ENCODE measurements at regions not wholly inside any gene's neighbourhood (a gene's known extent, or its start where the extent isn't known, plus 50 kb on each side); places are given as distances from the start of the nearest gene placed in this dataset.

GRCh38 chr10:10133281-10133680 is 884.4 kb upstream of the CELF2 start:
- no peaks in the 10 kb centered on the region for H3K36me3 ChIP-seq
- no peak overlapping the region for H3K27ac ChIP-seq
- no peaks in the 10 kb centered on the region for H3K9me3 ChIP-seq
- no peaks in the 10 kb centered on the region for H3K4me1 ChIP-seq
- DNase-seq (no peak), ATAC-seq (no peak)
- H3K4me3 ChIP-seq: no peak overlapping the region
- TF ChIP-seq, protein P1, sequence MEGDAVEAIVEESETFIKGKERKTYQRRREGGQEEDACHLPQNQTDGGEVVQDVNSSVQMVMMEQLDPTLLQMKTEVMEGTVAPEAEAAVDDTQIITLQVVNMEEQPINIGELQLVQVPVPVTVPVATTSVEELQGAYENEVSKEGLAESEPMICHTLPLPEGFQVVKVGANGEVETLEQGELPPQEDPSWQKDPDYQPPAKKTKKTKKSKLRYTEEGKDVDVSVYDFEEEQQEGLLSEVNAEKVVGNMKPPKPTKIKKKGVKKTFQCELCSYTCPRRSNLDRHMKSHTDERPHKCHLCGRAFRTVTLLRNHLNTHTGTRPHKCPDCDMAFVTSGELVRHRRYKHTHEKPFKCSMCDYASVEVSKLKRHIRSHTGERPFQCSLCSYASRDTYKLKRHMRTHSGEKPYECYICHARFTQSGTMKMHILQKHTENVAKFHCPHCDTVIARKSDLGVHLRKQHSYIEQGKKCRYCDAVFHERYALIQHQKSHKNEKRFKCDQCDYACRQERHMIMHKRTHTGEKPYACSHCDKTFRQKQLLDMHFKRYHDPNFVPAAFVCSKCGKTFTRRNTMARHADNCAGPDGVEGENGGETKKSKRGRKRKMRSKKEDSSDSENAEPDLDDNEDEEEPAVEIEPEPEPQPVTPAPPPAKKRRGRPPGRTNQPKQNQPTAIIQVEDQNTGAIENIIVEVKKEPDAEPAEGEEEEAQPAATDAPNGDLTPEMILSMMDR (IDR thresholded peaks at IDR 0.05): no peak
- no peaks in the 10 kb centered on the region for H3K27me3 ChIP-seq
- intact Hi-C loops (cut with DNase I): no loop called here

DNA sequence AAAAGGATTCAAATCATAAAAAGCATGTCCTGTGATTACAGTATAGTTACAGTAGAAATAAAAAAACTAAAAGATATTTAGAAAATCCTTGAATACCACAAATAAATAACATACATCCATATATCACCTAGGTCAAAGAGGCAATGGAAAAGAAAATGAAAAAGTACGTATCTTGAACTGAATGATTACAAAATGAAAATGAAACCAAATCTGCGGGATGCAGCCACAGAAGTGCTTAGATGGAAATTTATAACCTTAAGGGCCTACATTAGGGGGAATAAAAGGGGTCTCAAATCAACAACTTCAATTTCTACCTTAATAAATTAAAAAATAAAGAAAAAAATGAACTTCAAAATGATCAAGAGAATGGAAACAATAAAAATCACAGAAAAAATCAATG is 879.0 kb upstream of the CELF2 start:
- DNase-seq (no peak), ATAC-seq (no peak)
- intact Hi-C loops (cut with DNase I): no loop called here
- TF ChIP-seq, protein P1 (IDR thresholded peaks at IDR 0.05): no peak
- H3K36me3 ChIP-seq: no peaks in the 10 kb centered on the region
- no peaks in the 10 kb centered on the region for H3K4me1 ChIP-seq
- H3K9me3 ChIP-seq: no peaks in the 10 kb centered on the region
- H3K27ac ChIP-seq: no peak overlapping the region
- no peaks in the 10 kb centered on the region for H3K27me3 ChIP-seq
- no peak overlapping the region for H3K4me3 ChIP-seq

DNA sequence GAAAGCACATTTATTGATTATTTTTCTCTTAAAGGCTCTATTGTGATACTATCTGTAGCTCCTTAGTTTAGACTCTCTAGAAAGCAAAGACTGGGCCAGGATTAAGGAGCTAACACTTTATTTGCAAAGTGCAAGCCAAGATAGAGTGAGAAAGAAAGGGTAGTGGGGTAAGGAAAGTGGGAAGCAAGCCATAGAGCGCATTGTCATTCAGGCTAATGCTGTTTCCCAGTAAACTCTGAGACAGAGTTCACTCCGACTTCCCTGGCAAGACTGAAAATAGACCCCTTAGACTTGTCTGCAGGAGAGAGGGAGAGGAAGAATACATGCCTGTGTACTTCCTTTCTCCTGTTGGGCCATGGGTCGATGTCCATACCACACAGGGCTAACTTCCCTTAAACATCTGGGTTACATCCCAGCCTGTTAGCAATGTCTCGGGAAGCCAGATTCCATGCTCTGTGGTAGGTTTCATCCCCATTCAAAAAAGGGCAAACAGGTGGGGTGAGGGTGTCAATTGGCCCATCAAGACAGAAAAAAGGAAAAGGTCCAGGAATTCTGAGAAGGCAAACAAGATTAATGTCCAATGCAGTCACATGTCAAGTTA is 875.8 kb upstream of the CELF2 start:
- Histone ChIP-seq H3K36me3 (no peaks in the 10 kb centered on the region), H3K9me3 (no peaks in the 10 kb centered on the region), H3K4me1 (no peaks in the 10 kb centered on the region), H3K27me3 (no peaks in the 10 kb centered on the region), H3K27ac (no peak overlapping the region), H3K4me3 (no peak overlapping the region)
- DNase-seq (no peak), ATAC-seq (no peak)
- TF ChIP-seq, protein P1 (IDR thresholded peaks at IDR 0.05): no peak
- intact Hi-C loops (cut with DNase I): no loop called here

GRCh38 chr10:10146604-10147003 is 871.1 kb upstream of the CELF2 start:
- TF ChIP-seq, protein P1 (IDR thresholded peaks at IDR 0.05): no peak
- Histone ChIP-seq H3K36me3 (no peaks in the 10 kb centered on the region), H3K9me3 (no peaks in the 10 kb centered on the region), H3K27me3 (no peaks in the 10 kb centered on the region), H3K27ac (no peak overlapping the region), H3K4me1 (no peaks in the 10 kb centered on the region), H3K4me3 (no peak overlapping the region)
- intact Hi-C loops (cut with DNase I): no loop called here
- no peak for ATAC-seq
- no peak for DNase-seq

GRCh38 chr10:10149899-10150298 is 867.8 kb upstream of the CELF2 start:
- ATAC-seq: no peak
- Histone ChIP-seq H3K4me1 (no peaks in the 10 kb centered on the region), H3K4me3 (no peak overlapping the region), H3K27me3 (no peaks in the 10 kb centered on the region), H3K36me3 (no peaks in the 10 kb centered on the region), H3K9me3 (no peaks in the 10 kb centered on the region), H3K27ac (no peak overlapping the region)
- DNase-seq: no peak
- intact Hi-C loops (cut with DNase I): no loop called here
- TF ChIP-seq, protein P1 (IDR thresholded peaks at IDR 0.05): no peak
